KBM-7 (cell line): ENCODE measurements at regions not wholly inside any gene's neighbourhood (a gene's known extent, or its start where the extent isn't known, plus 50 kb on each side); places are given as distances from the start of the nearest gene placed in this dataset.
A peak's percentile ranks its signal among the peaks of the same experiment; 100 is the strongest.
"Not testable (repeated sequence)": the region's sequence is repeated elsewhere in the genome, so short reads cannot be mapped to it uniquely, and the experiment has no call there.

Source experiments
- DNase-seq: peaks from one replicate; pipeline ENCODE4 v3.0.0-alpha.2; 2015
- in situ Hi-C: fragments of 300-500 bp; cut with MboI; formaldehyde crosslinking; loops from 2 replicates; pipeline ENCODE4 v1.14.3; 2020; ENCODE audit warnings: low sequenced_read_pairs, low pct_unique_long_range_greater_than_20kb, mixed read lengths

DNA sequence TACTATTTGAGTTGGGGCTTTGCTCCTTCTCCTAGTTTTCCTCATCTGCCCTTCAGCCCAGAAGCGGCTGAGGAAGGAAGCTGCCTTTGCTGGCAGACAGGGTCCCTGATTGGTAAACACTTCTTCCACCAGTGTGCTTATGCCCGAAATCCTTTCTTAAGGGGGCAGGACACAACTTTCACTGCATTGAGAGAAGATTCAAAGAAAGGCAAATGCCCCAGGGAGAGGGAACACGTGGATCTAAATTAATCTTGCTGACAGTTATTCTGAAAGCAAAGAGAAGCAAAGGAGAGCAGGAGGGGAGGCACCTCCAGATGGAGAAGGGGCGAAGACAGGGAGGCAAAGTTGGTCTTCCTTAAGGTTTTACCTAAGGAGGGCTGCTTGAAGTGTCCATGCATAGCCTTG is 92.1 kb upstream of the EFEMP1 start:
- in situ Hi-C loops: no loop called here
- no peak for DNase-seq

- DNase-seq: no peak
- in situ Hi-C loops: no loop called here
Observed at GRCh38 chr2:56017784-56018183, 94.2 kb upstream of the EFEMP1 start.

DNA sequence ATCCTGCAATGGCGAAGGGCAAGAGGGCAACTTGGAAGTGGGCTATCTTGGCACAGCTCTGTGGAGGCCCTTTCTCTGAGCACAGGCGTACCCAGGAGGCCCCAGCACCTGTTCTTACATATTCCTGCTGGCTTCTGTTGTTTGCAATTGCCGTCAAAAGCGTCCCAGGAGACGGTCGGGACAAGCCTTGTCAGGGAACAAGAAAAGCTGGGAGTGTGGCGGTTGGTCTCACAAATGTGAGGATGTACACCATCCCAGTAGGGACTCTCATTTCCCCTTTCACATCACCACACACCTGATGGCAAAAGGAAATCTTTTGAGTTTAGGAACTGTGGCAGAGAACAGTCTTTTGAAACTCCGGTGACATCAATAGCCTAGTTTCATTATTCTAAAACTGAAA is 94.7 kb upstream of the EFEMP1 start:
- in situ Hi-C loops: no loop called here
- no peak for DNase-seq

DNA sequence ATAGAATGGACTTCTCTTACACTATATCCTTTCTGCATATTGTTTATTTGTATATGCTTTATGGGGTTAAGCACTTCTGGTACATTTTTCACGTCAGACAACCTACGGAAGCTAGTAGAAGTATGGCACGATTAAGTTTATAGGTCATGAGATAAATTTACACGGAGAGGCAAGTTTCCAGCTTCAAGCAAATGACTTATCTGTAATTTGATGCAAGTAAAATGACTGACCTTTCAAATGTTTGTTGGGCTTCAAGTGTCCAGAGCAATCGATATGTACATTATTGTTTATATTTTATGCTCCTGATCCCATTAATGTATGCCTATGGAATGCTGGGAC is 97.5 kb upstream of the EFEMP1 start:
- DNase-seq: no peak
- in situ Hi-C loops: no loop called here

- DNase-seq: no peak
- in situ Hi-C loops: no loop called here
Observed at GRCh38 chr2:56021579-56021978, 98.0 kb upstream of the EFEMP1 start.

- no peak for DNase-seq
- in situ Hi-C loops: no loop called here
Observed at GRCh38 chr2:56025469-56026193, 102.0 kb upstream of the EFEMP1 start.

- DNase-seq: no peak
Observed at GRCh38 chr2:56026828-56027227, 103.2 kb upstream of the EFEMP1 start.

GRCh38 chr2:56030062-56030461 is 106.5 kb upstream of the EFEMP1 start:
- DNase-seq: no peak
- in situ Hi-C loops: no loop called here

More at GRCh38 chr2:56026828-56027227, 103.2 kb upstream of the EFEMP1 start:
- in situ Hi-C loops: no loop called here

DNA sequence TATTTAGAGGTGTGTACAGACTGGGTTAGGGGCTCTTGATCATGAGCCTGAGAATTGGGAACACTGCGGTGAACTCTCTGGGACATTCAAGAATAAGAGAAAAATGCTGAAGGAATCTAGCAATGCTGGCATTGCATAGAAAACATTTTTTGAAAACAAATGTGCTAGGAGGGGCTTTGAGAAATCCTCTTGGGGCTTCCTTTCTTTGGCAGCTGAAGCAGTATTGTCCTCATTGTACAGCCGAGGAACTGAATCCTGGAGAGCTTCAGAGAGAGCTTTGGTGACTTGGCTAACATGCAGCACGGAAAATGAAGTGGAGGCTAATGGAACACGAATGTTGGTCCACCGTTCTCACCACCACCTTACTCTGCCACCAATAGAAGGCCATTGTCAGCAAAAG is 107.3 kb upstream of the EFEMP1 start:
- in situ Hi-C loops: no loop called here

DNA sequence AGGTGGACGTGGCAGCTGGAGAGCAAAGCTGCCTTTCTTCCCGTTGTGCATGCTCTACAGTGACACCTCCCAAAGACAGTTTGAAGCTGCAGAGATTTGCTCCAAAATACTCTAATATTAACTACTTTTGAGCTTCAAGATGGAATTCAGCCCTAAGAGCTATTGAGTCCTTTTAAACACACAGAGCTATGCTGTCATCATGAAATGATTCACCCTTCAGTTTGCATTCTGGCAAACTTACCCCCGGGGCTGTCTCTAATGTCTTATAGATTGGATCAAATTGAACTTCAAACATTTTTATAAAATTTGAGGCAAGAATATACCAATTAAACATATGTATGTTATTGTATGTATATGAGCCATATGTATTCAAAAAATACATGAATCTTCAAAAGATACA is 110.7 kb upstream of the EFEMP1 start:
- in situ Hi-C loops: no loop called here
- DNase-seq: no peak

More for the DNA sequence above, 107.3 kb upstream of the EFEMP1 start:
- no peak for DNase-seq

DNA sequence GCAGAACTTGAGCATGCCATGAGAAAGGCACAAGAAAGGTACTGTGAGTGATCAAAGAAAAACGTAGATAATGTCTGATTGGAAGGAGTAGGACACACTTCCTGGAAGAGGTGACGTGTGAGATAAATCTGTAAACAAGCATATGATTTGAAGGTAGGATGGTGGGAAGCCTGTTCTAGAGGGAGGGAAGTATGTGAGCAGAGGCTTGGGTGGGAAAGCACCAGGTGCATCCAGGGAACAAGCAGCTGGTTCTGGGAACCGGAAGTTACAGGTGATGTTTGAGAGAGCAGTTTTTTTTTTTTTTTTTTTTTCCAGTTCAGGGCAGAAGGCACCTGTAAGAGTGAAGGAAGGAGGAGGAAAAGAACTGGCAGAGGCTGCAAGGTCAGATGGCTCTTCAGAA is 116.6 kb upstream of the EFEMP1 start:
- DNase-seq: no peak
- in situ Hi-C loops: no loop called here

DNA sequence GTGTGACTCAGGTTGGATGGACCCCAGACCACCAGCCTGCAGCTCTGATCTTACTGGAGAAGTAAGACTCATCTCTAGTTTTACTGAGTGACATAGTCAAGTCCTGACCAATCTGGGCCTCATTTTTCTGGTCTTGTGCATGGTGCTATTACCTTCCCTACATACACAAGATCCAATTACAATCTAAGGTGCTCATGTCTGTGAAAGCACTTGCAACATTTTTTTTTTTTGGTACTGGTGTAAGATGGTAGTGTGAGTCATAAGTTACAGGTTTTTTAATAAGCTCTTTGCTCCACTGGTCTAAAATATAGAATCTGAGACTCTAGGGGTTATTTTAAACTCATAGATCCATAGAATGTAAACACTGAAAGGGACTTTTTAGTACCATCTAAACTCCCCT is 117.3 kb upstream of the EFEMP1 start:
- in situ Hi-C loops: no loop called here
- DNase-seq: no peak

DNA sequence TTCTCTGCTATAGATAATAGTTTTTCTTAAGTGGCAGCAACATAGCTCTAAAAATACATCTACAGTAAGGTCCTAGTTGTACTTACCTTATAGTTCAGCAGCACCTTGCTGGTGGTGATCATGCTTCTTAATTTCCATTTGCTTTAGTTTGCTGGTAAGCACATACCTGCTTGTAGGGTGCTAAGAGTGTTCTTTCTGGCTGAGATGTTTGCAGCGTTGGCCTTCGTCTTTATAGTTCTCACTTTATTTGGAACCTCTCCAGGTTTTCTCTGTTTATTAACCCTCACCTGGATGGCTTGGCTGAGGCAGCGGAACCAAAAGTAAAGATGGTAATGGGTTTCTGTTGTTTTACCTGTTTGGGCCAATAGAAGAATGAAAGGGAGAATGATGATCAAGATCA is 123.6 kb upstream of the EFEMP1 start:
- no peak for DNase-seq
- in situ Hi-C loops: no loop called here

DNA sequence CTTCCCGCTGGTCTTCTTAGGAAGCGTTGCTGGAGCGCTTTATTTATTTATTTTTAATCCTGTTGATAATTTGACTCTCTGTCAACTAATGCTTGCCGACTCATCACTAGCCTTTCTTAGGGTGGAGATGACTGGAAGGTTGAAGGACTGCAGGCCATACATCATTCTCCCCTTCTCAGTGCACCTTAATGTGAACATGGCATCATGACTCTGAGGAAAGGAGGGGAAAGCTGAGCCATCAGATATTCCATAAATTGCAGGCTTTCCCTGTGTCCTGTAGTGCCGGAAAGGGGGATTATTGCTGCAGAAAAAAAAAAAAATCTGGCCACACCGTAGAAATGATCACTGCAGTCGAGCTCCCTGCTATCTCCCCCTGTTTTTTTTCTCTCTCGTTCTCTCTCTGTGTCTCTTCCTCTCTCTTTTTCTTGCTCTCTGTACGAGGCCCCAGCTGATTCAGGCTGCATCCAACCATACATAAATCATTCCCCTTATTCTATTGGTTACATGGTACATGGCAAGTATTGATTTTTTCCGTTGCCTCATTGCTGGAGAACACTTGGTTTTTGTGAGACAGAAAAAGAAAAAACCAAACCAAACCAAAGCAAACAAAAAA is 125.8 kb upstream of the EFEMP1 start:
- in situ Hi-C loops: no loop called here
- no peak for DNase-seq

DNA sequence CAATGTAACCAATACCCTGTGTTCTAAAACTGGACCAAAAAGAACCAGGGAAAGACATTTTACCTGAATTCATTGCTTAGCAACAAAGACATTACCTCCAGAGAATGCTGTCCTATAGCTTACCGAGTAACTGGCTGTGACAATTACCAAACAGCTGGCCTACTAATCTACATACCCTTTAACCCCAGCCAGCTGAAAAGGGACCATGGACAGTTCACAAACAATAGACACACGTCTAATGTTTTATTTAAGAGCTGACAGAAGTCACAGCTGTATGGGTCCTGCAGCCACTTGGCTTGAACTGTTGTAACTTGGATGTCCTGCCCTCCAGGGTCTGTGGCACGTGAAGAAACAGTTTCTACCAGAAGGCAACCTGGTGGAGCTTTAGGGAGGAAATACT is 130.1 kb upstream of the EFEMP1 start:
- DNase-seq: no peak
- in situ Hi-C loops: no loop called here

DNA sequence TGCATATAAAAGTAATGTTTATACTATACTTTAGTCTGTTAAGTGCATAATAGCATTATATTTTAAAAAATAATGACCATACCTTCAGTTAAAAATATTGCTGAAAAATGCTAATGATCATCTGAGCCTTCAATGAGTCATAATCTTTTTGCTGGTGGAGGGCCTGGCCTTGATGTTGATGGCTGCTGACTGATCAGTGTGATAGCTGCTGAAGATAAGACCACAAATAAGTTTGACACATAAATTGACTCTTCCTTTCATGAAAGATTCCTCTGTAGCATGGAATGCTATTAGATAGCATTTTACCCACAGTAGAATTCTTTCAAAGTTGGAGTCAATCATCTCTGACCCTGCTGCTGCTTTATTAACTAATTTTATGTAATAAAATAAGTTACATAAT is 128.4 kb upstream of the CCDC85A start:
- DNase-seq: no peak
- in situ Hi-C loops: no loop called here

DNA sequence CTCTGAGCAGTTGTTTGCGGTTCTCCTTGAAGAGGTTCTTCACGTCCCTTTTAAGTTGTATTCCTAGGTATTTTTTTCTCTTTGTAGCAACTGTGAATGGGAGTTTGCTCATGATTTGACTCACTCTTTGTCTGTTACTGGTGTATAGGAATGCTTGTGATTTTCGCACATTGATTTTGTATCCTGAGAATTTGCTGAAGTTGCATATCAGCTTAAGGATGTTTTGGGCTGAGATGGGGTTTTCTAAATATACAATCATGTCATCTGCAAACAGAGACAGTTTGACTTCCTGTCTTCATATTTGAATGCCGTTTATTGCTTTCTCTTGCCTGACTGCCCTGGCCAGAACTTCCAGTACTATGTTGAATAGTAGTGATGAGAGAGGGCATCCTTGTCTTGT is 122.5 kb upstream of the CCDC85A start:
- DNase-seq, in situ Hi-C loops: not testable (repeated sequence)

DNA sequence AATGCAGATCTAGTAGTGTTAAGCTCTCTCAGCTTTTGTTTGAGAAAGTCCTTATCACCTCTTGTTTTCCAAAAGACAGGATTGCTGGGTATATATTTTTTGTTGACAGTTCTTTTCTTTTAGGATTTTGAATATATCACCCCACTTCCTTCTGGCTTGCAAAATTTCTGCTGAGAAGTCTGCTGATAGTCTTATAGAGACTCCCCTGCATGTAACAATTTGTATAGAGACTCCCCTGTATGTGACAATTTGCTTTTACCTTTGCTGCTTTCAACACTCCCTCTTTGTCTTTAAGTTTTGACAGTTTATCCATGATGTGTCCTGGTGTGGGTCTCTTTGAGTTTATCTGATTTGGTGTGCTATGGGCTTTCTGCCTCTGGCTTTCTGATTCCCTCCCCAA is 115.0 kb upstream of the CCDC85A start:
- DNase-seq: no peak
- in situ Hi-C loops: no loop called here

DNA sequence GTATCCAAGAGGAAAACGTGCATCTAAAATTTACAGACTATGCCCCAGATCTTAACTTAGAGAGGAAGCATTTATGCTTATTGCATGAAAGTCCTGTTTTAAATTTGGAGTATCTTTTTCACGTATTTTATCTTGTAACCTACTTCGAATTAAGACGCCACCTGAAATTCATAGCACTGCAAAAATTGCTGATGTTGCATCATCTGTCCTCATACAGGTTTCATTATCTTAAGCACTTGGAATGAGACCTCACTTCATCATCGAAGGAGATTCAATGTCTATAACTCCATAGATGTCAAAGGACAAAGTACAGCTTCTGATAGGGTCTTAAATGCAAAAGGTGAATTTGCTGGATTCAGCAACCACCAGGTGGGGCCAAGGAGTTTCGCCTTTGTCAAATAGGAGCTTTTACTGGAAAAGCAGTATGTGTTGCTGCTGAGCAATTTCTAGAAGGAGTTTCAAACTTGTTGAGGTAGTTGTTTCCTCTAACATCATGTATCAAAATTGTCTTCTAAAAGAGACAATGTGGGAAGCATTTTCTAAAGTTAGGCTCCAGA is 106.4 kb upstream of the CCDC85A start:
- in situ Hi-C loops: no loop called here

GRCh38 chr2:56082665-56083064 is 101.1 kb upstream of the CCDC85A start:
- in situ Hi-C loops: no loop called here
- DNase-seq: no peak

More for the DNA sequence above, 106.4 kb upstream of the CCDC85A start:
- peak; percentile 12 for DNase-seq
